HG03520 (cell line): ENCODE measurements at regions not wholly inside any gene's neighbourhood (a gene's known extent, or its start where the extent isn't known, plus 50 kb on each side); places are given as distances from the start of the nearest gene placed in this dataset.

Experiments
- ATAC-seq: cut with Tn5 transposase; IDR thresholded peaks from one replicate; pipeline ENCODE4 v1.9.1; 2021; ENCODE audit warnings: mild to moderate bottlenecking, moderate library complexity; ENCODE audit not compliant: unreplicated experiment

DNA sequence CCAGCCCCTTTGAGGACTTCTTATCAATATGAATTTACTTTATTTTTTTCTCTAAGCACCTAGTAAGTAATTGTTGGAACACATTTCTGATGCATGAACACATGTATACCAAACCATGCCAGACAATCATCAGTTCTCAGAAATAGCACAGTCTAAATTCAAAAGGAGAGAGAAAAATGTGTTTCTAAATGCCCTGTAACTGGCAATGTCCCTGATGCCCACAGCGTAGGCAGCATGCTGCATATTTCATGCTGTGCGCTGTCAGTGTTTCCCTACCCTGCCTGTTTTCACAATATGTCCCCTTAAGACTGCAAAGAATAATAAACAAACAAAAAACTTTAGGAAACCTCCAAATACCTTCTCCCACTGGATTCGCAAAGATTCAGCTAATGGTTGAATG, 881.0 kb upstream of the CHAC2 start:
- no peak for ATAC-seq

GRCh38 chr2:52884761-52885352, 882.7 kb upstream of the CHAC2 start:
- ATAC-seq = no peak

DNA sequence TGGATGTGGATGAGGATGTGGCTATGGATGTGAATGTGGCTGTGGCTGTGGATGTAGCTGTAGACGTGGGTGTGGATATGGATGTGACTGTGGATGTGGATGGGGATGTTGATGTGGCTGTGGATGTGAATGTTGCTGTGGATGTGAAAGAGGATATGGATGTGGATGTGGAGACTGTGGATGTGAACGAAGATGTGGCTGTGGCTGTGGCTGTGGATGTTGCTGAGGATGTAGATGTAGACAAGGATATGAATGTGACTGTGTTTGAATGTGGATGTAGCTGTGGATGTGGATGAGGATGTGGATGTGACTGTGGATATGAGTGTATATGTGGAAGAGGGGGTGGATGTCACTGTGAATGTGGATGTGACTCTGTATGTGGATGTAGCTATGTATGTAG, 884.6 kb upstream of the CHAC2 start:
- ATAC-seq = no peak

GRCh38 chr2:52881606-52882005, 886.0 kb upstream of the CHAC2 start:
- no peak for ATAC-seq

DNA sequence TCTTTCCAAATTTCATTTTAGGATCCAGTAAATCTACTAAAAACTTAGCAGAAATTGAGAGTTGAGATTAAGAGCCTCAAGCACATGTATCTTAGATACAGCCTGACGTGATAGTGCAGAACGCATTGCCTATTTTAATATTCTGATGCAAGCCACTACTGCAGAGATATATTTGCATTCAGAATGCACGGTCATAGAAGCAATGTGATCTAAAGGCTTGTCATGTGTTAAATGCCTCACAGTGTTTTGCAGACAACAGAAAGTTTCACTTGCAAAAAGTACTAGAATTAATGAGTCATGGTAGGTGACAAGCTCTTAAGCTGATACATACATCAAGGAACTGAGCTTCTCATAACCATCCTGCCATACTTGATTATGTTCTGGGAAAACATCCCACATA, 886.7 kb upstream of the CHAC2 start:
- ATAC-seq = no peak

DNA sequence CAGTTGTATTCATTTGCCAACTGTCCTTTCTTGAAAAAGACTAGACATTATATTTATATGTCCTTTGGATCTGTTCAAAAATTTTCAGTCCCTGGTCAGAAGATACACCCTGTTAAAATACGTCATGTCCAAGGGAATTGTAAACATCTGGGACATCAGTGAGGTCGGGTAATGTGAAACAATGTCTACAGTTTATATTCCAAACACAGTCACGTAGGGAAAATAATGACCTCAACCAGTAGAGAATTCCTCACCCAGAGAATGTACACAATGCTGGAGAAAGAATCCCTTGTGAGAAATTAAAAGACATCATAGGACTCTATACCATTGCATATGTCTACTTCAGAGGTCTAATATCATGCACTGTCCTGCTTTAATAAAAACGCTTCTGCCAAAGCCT, 888.0 kb upstream of the CHAC2 start:
- no peak for ATAC-seq

DNA sequence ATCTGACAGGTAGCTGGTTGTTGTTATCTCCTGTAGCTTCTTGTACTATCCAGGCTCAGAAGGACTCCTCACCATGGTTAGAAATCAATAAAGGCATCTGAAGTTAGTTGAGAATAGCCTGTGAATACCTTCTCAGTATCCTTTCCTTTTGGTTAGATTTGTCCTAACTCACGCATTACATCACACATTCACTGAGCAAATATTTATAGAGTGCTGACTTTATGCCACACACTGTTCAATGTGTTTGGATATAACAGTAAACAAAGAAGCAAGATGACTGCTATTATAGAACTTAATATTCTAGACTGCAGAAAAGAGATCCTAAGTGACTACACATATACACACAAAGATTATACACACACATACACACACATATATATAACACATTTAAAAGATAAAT, 889.9 kb upstream of the CHAC2 start:
- no peak for ATAC-seq

DNA sequence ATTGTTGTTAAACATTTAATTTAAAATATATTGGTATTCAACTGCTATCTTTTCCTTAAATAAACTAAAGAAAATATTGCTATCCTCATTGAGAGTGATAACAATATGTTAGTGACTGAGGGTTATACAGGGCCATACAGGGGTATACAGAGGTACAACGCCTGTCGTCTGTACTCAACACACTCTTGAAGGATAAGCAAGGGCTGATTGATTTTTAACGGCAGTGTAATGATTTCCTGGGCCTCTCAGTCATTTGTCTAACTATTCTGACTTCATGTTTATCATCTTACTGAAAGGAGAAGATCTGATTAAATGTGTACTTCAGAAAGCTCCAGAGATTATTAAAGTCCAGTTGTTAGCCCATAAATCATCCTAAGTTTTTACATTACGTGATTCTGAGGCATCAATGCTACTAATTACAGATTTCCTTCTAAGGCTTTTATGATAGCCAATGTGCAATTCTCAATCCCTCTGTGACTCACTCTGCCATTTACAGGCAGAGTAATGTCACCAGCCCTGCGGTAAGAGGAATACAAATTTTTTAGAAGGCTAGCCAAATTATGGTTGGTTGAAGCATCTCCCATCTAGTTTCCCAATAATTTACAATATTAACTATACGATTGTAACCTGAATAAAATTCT, 893.0 kb upstream of the CHAC2 start:
- no peak for ATAC-seq

- ATAC-seq = no peak
These were observed 904.8 kb upstream of the CHAC2 start for GRCh38 chr2:52862801-52863200.

GRCh38 chr2:52861596-52861995, 906.0 kb upstream of the CHAC2 start:
- ATAC-seq = no peak

GRCh38 chr2:52859065-52859464, 908.5 kb upstream of the CHAC2 start:
- ATAC-seq = no peak

DNA sequence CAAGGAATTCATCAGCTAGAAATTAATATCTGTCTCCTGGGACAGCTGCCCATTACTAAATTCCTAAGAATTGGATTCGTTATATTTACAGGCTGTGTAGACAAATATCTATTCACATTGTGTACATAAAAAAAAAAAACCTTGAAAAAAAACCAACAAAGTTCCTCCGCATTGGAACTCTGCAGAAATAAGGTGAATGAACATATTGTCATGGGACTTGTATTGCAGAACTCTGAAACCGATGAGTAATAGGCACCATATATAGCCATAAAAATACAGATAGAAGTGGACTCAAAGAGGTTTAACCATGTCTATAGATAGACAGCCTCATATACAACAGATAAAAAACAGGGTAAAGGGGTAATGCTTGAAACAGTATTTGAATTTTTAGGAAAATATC, 909.9 kb upstream of the CHAC2 start:
- no peak for ATAC-seq

DNA sequence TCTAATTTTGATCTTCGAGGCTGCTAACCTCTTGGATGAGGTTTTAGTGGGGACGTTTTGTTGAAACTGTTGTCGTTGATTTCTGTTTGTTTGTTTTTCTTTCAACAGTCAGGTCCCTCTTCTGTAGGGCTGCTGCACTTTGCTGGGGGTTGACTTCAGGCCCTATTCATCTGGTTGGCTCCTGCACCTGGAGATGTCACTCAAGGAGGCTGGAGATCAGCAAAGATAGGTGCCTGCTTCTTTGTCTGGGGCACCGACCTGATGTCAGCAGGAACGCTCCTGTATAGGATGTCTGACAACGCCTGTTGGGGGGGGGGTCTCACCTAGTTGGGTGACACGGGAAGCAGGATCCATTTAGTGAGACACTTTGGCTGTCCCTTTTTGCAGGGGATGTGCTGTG, 915.6 kb upstream of the CHAC2 start:
- no peak for ATAC-seq

- no peak for ATAC-seq
These were observed 922.7 kb upstream of the CHAC2 start for GRCh38 chr2:52844701-52845423.

GRCh38 chr2:52835909-52836308, 931.7 kb upstream of the CHAC2 start:
- no peak for ATAC-seq

GRCh38 chr2:52831216-52831615, 936.4 kb upstream of the CHAC2 start:
- ATAC-seq = no peak

DNA sequence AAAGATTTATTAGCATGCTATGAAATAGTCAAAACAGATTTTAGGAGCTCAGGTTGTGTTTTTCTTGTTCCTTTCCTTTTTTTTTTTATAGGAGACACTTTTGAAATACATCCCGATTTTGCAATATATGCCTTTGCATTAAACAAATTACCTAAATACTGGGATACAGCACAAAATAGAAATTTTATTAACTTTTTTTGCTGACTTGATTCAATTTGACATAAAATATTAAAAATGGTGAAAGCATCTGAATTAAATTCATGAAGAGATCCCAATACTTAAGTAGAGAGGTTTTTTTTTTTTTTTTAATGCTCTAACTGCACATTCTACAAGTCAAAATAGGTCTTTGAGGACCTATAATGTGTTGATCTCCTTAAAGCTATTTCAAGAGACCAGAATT, 939.5 kb upstream of the CHAC2 start:
- no peak for ATAC-seq

GRCh38 chr2:52821631-52822030, 946.0 kb upstream of the CHAC2 start:
- ATAC-seq = no peak

GRCh38 chr2:52818958-52819357, 948.6 kb upstream of the CHAC2 start:
- no peak for ATAC-seq

DNA sequence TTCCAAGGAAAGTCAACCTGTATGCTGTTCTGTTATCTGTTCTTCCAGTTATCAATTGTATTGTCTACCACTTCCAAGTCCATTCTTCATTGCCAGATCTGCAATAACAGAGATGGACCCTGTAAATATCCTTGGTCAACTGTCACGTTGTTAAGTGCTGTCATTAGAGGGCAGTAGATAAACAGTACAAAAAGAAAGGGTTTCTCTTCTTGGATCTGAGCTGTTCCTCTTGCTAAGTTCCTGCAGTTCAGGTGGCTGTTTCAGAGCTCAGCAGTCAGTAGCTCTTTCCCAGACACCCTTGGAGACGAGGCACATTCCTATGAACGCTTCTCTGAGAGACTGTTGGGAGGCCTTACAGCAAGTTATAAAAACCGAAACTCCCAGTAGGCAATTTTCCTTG, 957.1 kb upstream of the CHAC2 start:
- ATAC-seq = no peak

DNA sequence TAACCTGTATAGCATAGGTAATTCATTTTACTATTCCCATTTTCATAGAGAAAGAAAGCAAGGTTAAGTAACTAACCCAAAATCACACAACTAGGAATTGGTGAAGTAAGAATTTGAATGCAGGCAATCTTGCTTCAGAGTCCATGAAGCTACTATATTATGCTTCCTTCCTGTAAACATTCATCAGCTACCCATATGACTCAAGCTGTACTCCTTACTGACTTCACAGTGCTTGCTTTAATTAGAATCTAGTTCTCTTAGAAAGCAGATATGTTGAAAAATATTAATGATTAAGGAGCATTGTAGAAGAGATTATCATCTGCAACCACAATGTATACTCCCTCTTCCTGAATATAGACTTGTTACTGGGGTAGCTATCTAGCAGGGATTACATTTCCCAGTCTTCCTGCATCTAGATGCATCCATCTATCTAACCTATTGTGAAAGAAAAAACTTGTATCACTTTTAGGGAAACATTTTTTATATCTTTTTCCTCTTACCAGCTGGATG, 961.6 kb upstream of the CHAC2 start:
- no peak for ATAC-seq

DNA sequence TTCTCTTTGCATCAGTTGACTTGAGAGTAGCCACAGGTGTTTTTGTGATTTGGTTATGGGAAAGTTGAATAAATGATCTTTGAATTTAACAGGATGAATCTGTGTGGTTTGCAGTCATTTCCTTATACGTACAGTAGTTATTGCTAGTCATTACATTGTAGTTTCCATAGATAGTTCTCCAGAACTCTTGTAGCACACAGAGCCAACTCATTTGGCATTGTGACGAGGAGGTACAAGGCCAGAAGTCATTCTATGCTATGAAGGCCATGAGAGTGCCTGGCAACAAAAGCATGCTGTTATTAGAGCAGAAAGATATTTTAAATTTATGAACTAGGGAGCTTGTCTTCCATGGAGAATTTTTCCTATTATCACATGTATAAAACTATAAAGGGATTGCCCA, 973.0 kb upstream of the CHAC2 start:
- ATAC-seq = no peak
